A673 (cell line): ENCODE measurements at regions not wholly inside any gene's neighbourhood (a gene's known extent, or its start where the extent isn't known, plus 50 kb on each side); places are given as distances from the start of the nearest gene placed in this dataset.

ENCODE experiments used
- BruUV-seq: library from RNA; stranded (reverse); fragments of 400-500 nt; replicated peaks from 2 replicates; lab custom pipeline; 2021; lab: Mats Ljungman, UMichigan
- CTCF ChIA-PET: fragments of 300-600 bp; sonication (Branson Sonifier 250); formaldehyde crosslinking; loops from one replicate; lab custom pipeline; 2022; ENCODE audit warnings: antibody characterized with exemption; lab: Charles Lee
- POLR2A ChIA-PET: fragments of 300-600 bp; sonication (Branson Sonifier 250); formaldehyde crosslinking; loops from one replicate; lab custom pipeline; 2022; ENCODE audit warnings: antibody characterized with exemption; ENCODE audit not compliant: low non-redundant PET; lab: Charles Lee
- DNase-seq: peaks from one replicate; pipeline ENCODE4 v3.0.0-alpha.2; 2015; ENCODE audit warnings: low spot score
- H3K27ac ChIP-seq: fragments of 200-600 bp; sonication (generic); 2 replicates; pipeline ENCODE4 v1.5.1; 2016; ENCODE audit warnings: mixed run types, low read depth, mild to moderate bottlenecking, mixed read lengths, antibody characterized with exemption, low read length; ENCODE audit not compliant: poor library complexity, severe bottlenecking
- H3K27me3 ChIP-seq: fragments of 200-600 bp; sonication (generic); replicated peaks from 2 replicates; pipeline ENCODE4 v1.6.1; 2017; ENCODE audit warnings: mixed run types, low read depth, mild to moderate bottlenecking, mixed read lengths, antibody characterized with exemption, low read length; ENCODE audit not compliant: insufficient read depth, poor library complexity
- H3K36me3 ChIP-seq: fragments of 200-600 bp; sonication (generic); 2 replicates; pipeline ENCODE4 v1.6.1; 2016; ENCODE audit warnings: mixed run types, mild to moderate bottlenecking, mixed read lengths, antibody characterized with exemption, low read length; ENCODE audit not compliant: insufficient read depth, poor library complexity, severe bottlenecking
- H3K4me1 ChIP-seq: fragments of 200-600 bp; sonication (generic); 2 replicates; pipeline ENCODE4 v1.6.1; 2017; ENCODE audit warnings: mixed run types, mild to moderate bottlenecking, mixed read lengths, antibody characterized with exemption, low read length; ENCODE audit not compliant: insufficient read depth, poor library complexity, severe bottlenecking
- H3K4me3 ChIP-seq: fragments of 200-600 bp; sonication (generic); 2 replicates; pipeline ENCODE4 v1.5.1; 2016; ENCODE audit warnings: low read depth, mixed run types, mild to moderate bottlenecking, mixed read lengths, low read length; ENCODE audit not compliant: poor library complexity, severe bottlenecking
- H3K9me3 ChIP-seq: fragments of 200-600 bp; sonication (generic); 2 replicates; pipeline ENCODE4 v1.6.1; 2016; ENCODE audit warnings: mixed run types, low read depth, mild to moderate bottlenecking, mixed read lengths, antibody characterized with exemption, low read length; ENCODE audit not compliant: poor library complexity, severe bottlenecking
- EZH2 ChIP-seq: fragments of 200-600 bp; sonication (generic); IDR thresholded peaks from 2 replicates; pipeline ENCODE4 v1.6.1; 2017; ENCODE audit warnings: borderline replicate concordance, low read depth, mild to moderate bottlenecking, mixed read lengths, antibody characterized with exemption, low read length; ENCODE audit not compliant: poor library complexity, severe bottlenecking
- intact Hi-C: fragments of 100-400 bp; cut with micrococcal nuclease; formaldehyde crosslinking; loops from one replicate; pipeline ENCODE4 v1.10.0; 2022; ENCODE audit not compliant: unreplicated experiment
- TF ChIP-seq, protein P1 (sequence below): fragments of 300-800, 200-600 bp; sonication (generic); conservative IDR thresholded peaks from 2 replicates; pipeline ENCODE4 v1.5.1; 2017; ENCODE audit warnings: low read depth, mild to moderate bottlenecking, antibody characterized with exemption, low read length, moderate library complexity, mixed read lengths

DNA sequence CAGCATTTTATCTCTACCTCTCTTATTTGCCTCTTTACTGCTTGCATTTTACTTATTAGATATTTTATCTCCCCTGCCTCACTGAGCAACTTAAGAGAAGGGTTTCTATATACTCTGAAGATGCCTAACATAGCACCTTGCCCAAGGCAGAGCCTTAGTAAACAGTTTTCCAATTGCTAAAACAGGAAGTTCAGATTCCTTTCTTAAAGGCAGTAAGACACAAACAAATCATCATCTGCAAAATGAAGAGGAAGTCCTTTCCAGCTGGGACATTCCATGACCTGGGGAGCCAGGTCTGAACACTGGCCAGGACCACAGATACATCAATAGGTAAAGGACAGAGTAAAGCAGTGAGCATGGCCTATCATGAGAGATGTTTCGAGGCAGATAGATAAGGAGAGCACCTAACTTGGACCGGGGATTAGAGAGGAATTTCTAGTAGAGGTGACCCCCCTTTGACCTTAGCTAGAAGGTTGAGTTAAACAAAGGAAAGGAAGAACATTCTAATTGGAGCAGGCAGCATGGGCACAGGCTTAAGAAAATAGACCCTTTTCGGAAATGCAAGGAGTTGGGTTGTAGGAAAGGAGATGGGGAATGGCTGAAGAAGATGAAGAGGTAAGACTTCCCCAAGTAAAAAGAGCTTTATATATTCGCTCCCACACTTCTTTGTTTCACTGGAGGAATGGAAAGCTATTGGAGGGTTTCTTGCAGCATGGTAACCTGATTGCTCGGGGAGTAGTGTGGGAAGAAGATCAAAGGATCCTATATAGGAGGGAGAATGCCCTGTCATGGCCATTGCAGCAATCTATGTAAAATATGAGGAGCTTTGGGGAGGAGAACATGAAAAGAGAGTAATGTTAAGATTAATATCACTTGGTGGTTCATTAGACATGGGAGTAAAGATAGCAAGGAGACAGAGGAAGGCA is 94.8 kb downstream of the PHLDA1 start:
- ChIA-PET POLR2A (no interaction called here), CTCF (no interaction called here)
- DNase-seq: no peak
- Histone ChIP-seq H3K9me3 (no peaks in the 10 kb centered on the region), H3K36me3 (no peaks in the 10 kb centered on the region), H3K27ac (no peak overlapping the region), H3K4me3 (no peak overlapping the region), H3K4me1 (peaks cover 8% of the 10 kb centered on the region), H3K27me3 (no peaks in the 10 kb centered on the region)
- BruUV-seq: no TSS peak
- intact Hi-C loops: no loop called here
- TF ChIP-seq, protein P1, sequence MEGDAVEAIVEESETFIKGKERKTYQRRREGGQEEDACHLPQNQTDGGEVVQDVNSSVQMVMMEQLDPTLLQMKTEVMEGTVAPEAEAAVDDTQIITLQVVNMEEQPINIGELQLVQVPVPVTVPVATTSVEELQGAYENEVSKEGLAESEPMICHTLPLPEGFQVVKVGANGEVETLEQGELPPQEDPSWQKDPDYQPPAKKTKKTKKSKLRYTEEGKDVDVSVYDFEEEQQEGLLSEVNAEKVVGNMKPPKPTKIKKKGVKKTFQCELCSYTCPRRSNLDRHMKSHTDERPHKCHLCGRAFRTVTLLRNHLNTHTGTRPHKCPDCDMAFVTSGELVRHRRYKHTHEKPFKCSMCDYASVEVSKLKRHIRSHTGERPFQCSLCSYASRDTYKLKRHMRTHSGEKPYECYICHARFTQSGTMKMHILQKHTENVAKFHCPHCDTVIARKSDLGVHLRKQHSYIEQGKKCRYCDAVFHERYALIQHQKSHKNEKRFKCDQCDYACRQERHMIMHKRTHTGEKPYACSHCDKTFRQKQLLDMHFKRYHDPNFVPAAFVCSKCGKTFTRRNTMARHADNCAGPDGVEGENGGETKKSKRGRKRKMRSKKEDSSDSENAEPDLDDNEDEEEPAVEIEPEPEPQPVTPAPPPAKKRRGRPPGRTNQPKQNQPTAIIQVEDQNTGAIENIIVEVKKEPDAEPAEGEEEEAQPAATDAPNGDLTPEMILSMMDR: no peak
- TF ChIP-seq EZH2: no peak

DNA sequence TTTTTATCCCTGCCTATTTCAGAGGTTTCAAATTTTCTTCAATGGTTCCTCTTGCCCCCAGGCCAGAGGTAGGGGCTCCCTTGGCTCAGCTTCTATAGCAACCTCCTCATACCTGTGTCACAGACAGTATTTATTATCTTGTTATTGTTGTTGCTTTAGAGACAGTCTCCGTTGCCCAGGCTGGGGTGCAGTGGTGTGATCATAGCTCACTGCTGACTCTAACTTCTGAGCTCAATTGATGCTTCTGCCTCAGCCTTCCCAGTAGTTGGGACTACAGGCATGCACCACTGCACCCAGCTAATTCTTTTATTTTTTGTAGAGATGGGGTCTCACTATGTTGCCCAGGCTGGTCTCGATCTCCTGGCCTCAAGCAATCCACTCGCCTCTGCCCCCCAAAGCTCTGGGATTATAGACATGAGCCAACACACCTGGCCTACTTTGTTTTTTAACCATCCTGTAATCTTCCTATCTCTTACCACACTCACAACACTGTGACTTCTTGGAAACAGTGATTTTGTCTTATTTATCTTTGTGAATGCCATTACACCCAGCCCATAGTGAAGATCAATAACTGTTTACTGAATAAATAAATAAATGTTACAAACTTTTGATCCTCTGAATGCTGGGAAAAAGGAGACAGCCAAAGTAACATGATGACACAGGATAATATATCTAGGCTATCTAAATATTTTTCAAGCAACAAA is 95.9 kb downstream of the PHLDA1 start:
- H3K27me3 ChIP-seq: no peaks in the 10 kb centered on the region
- no TSS peak for BruUV-seq
- H3K4me3 ChIP-seq: no peak overlapping the region
- ChIA-PET CTCF (interaction anchor here (0.6 kb wide), 1 partner anchor 14 kb away, joined by 4 read pairs; no protein-coding TSS in a partner anchor), POLR2A (no interaction called here)
- no peaks in the 10 kb centered on the region for H3K36me3 ChIP-seq
- H3K27ac ChIP-seq: no peak overlapping the region
- TF ChIP-seq, protein P1: no peak
- TF ChIP-seq EZH2: no peak
- DNase-seq: no peak
- H3K4me1 ChIP-seq: peaks cover 8% of the 10 kb centered on the region
- intact Hi-C loops: no loop called here
- no peaks in the 10 kb centered on the region for H3K9me3 ChIP-seq

DNA sequence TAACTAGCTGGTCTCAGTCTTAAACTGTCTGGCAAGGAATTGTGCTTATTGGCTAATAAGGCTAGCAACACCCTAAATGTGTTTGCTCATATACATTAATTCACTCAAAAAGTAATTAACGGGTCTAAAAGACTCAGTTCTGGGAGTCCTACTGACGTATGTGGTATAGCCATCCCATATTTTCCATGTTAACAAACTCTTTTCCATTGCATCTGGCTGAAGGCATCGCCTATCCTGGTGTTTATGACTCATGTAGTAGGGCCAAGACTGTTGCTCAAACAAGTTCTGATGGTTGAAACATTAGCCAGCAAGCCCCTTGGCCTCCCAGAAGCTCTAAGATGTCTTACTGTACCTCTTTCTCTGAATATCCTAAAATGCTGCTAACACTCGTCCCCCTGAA is 98.5 kb downstream of the PHLDA1 start:
- DNase-seq: no peak
- CTCF ChIA-PET: no interaction called here
- no peak overlapping the region for H3K27ac ChIP-seq
- BruUV-seq: no TSS peak
- no peaks in the 10 kb centered on the region for H3K9me3 ChIP-seq
- H3K36me3 ChIP-seq: no peaks in the 10 kb centered on the region
- H3K4me3 ChIP-seq: no peak overlapping the region
- TF ChIP-seq, protein P1: no peak
- no peak for TF ChIP-seq EZH2
- intact Hi-C loops: no loop called here
- H3K27me3 ChIP-seq: no peaks in the 10 kb centered on the region
- H3K4me1 ChIP-seq: peaks cover 8% of the 10 kb centered on the region
- POLR2A ChIA-PET: no interaction called here
